ENCODE measurements at regions not wholly inside any gene's neighbourhood (a gene's known extent, or its start where the extent isn't known, plus 50 kb on each side); places are given as distances from the start of the nearest gene placed in this dataset.

DNA sequence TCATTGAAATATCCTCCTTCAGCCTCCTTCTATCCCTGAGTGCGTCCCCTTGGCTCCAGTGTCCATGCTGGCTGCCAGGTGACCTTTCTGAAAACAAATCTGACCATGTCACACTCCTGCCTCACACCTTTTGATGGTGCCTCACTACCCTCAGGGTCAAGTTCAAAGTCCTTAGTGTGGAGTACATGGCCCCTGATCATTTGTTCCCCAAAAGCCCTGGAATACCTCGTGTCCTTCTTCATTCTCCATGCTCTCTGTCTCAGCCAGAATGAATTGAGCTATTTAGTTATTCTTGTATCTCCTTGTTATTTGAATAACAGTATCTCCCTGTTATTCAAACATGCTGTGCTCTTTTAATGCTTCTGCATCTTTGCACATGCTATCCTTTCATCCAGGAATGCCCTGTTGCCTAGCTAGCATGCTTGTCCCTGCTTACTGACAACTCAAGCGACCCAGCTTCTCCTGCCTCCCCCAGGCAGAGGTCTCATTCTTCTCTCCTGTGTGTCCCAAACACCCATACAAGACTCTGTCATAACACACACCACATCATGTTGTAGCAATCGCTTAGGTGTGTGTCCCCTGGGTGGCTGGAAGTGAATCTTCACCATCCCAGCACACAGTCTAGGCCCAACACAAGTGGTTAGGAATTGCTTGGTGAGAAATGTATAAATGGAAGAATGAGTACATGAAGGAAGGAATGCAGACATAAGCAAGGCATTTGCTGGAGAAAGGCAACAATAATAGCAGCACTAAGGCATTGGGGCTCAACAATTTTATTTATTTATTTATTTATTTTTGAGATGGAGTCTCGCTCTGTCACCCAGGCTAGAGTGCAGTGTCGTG, 144.0 kb downstream of the DDX1 start:
- no peak overlapping the region for H3K4me3 ChIP-seq (replicated peaks; ENCODE audit: low read depth, low read length)
- DNase-seq (ENCODE audit: low read depth): no peak
- no peak for TF ChIP-seq CTCF (IDR thresholded peaks at IDR 0.05; ENCODE audit: low read length, missing control alignments)

DNA sequence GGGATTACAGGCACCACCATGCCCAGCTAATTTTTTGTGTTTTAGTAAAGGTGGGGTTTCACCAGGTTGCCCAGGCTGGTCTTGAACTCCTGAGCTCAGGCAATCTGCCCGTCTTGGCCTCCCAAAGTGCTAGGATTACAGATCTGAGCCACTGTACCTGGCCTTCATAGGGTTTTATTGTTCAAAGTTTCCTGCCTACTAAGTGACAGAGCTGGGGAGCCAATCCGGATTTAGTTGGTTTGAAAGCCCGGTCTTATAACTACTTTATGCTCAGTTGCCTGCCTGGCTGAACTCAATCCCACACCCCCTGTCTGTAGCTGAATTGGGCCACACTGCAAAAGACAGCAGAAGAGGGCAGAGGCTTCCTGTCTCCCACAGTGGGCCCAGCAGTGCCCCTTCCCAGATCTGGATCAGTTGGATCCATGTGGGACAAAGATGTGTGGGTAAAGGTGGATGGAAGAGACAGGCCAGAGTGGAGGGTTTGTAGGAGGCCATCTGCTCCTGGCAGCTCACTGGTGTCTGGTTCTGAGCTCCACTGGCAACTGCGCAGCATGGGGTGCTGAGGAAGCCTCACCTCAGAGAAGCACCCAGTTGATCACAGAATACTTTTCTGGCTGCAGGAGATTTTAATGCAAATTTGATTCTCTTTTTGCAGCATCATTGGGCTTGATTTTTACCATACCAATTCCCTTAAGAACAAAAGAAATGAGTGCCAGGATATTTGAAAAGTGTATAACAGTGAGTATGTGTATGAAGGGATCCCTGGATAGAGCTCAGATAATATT, 144.9 kb downstream of the DDX1 start:
- no peak overlapping the region for H3K4me3 ChIP-seq (replicated peaks; ENCODE audit: low read depth, low read length)
- DNase-seq (ENCODE audit: low read depth): no peak
- TF ChIP-seq CTCF (IDR thresholded peaks at IDR 0.05; ENCODE audit: low read length, missing control alignments): no peak

DNA sequence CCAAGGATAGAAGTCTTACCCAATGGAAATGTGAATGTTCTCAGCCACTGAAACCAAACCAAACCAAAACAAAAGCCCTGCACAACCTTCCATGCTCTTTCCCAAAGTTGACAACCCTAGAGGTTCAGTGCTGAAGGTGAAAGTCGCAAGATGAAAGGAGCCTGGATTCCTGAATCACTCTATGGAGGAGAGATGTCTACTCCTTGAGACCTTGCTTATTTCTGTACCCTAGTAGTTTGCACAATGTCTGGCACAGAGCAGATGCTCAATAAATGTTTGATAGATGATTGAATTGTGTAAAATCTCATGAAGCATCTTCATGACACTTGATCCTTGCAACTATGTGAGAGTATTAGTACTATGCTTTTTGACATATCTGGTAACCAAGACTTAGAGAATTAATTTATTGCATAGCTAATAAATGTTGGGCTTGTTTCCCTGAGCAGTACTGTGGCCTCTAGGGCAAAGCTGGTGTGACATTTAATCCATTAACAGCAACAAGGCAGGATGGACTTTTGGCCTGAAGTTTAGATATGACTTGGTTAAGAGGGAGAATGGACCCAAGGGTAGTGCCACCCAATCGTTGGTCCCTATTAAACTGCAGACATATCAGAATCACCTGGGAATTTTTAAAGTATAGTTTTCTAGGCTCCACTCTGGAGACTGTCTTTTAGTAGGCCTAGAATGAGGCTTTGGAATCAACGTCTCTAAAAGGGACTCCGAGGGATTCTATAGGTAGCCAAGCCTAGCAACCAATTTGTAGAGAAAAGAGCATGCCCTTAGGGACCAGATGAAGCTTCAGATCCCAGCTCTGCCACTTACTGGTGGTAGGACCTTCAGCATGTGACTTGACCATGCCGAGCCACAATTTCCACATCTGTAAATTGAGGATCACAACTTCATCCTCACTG, 145.9 kb downstream of the DDX1 start:
- DNase-seq (ENCODE audit: low read depth): no peak
- no peak for TF ChIP-seq CTCF (IDR thresholded peaks at IDR 0.05; ENCODE audit: low read length, missing control alignments)
- no peak overlapping the region for H3K4me3 ChIP-seq (replicated peaks; ENCODE audit: low read depth, low read length)

DNA sequence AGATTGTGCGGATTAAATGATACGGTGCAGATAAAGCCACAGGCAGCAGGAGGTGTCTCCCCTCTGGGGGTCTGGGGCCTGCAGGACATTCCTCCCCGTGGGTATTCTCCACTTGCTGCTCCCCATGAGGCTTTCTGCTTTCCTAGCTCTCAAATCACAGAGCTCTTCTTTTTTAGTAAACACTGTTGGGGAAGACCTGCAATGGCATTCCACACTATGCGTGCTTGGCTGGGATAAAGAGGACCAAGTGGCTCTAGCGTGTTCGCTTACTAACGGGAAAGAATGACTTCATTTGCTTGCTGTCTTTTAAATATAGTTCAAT, 146.5 kb downstream of the DDX1 start:
- TF ChIP-seq CTCF (IDR thresholded peaks at IDR 0.05; ENCODE audit: low read length, missing control alignments): no peak
- H3K4me3 ChIP-seq (replicated peaks; ENCODE audit: low read depth, low read length): no peak overlapping the region
- DNase-seq (ENCODE audit: low read depth): no peak

GRCh38 chr2:15738943-15739342, 147.3 kb downstream of the DDX1 start:
- DNase-seq (ENCODE audit: low read depth): no peak
- TF ChIP-seq CTCF (IDR thresholded peaks at IDR 0.05; ENCODE audit: low read length, missing control alignments): no peak
- no peak overlapping the region for H3K4me3 ChIP-seq (replicated peaks; ENCODE audit: low read depth, low read length)

DNA sequence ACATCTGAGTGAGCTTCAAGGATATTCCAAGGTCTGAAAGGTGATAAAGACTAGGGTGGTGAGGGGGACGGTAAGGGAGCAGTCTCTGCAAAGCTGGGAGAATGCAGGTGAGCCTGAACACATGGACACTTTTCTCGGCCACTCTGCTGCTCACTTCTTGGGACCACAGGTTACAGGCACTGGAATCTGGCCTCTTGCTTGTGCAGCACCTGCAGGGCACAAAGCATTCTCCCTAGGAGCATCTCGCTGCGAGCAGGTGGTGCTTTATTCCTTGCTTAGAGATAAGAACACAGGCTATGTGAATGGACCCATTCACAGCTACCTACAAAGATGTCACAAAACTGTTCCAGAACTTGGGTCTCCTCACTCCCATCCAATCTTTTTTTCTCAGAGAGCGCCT, 153.2 kb downstream of the DDX1 start:
- H3K4me3 ChIP-seq (replicated peaks; ENCODE audit: low read depth, low read length): no peak overlapping the region

More for the DNA sequence above, 153.2 kb downstream of the DDX1 start:
- no peak for TF ChIP-seq CTCF (IDR thresholded peaks at IDR 0.05; ENCODE audit: low read length, missing control alignments)
- no peak for DNase-seq (ENCODE audit: low read depth)
